Mesenchymal stem cell (in vitro differentiated cells and primary cell): ENCODE measurements at regions not wholly inside any gene's neighbourhood (a gene's known extent, or its start where the extent isn't known, plus 50 kb on each side); places are given as distances from the start of the nearest gene placed in this dataset.

ENCODE experiments used
- DNase-seq: peaks from one replicate; pipeline ENCODE4 v3.0.0-alpha.2; 2013
- H2AFZ ChIP-seq: one replicate; pipeline ENCODE4 v1.6.1; 2013; ENCODE audit warnings: low read depth, mild to moderate bottlenecking, control low read depth, inconsistent platforms, low read length, moderate library complexity
- H2AK5ac ChIP-seq: 2 replicates; pipeline ENCODE4 v1.6.1; 2013; ENCODE audit warnings: low read length, moderate library complexity, mild to moderate bottlenecking, inconsistent platforms; ENCODE audit not compliant: severe bottlenecking
- H2BK120ac ChIP-seq: one replicate; pipeline ENCODE4 v1.6.1; 2013; ENCODE audit warnings: low read depth, mild to moderate bottlenecking, inconsistent platforms, low read length, moderate library complexity
- H2BK12ac ChIP-seq, 2 experiments: one replicate each; pipeline ENCODE4 v1.6.1; 2013; ENCODE audit warnings: inconsistent platforms in 2 of 2, low read length in 2 of 2, mild to moderate bottlenecking in 2 of 2, moderate library complexity in 2 of 2, control low read depth in 1 of 2
- H2BK15ac ChIP-seq: one replicate; pipeline ENCODE4 v1.6.1; 2013; ENCODE audit warnings: mild to moderate bottlenecking, low read depth, inconsistent platforms; ENCODE audit not compliant: poor library complexity, severe bottlenecking
- H2BK5ac ChIP-seq: 2 replicates; pipeline ENCODE4 v1.6.1; 2013; ENCODE audit warnings: low read depth, mild to moderate bottlenecking, low read length, control low read depth, inconsistent platforms; ENCODE audit not compliant: poor library complexity, severe bottlenecking
- H3K14ac ChIP-seq, 2 experiments: one replicate each; pipeline ENCODE4 v1.6.1; 2013; ENCODE audit warnings: inconsistent platforms in 2 of 2, low read length in 2 of 2, control low read depth in 1 of 2, mild to moderate bottlenecking in 1 of 2, moderate library complexity in 1 of 2
- H3K18ac ChIP-seq, 2 experiments: one replicate each; pipeline ENCODE4 v1.6.1; 2013; ENCODE audit warnings: inconsistent platforms in 2 of 2, low read length in 2 of 2, control low read depth in 1 of 2, low read depth in 1 of 2, mild to moderate bottlenecking in 1 of 2
- H3K23ac ChIP-seq, 2 experiments: one replicate each; pipeline ENCODE4 v1.6.1; 2013; ENCODE audit warnings: inconsistent platforms in 2 of 2, low read length in 2 of 2, mild to moderate bottlenecking in 2 of 2, moderate library complexity in 2 of 2, control low read depth in 1 of 2
- H3K27ac ChIP-seq: 2 replicates; pipeline ENCODE4 v1.5.1; 2013; ENCODE audit warnings: mild to moderate bottlenecking, moderate library complexity, low read length, control low read depth, inconsistent platforms; ENCODE audit not compliant: poor library complexity, severe bottlenecking
- H3K27me3 ChIP-seq, 2 experiments: 2 replicates each; pipeline versions ENCODE4 v1.6.1 to v1.7.0; 2013; ENCODE audit warnings: low read length in 2 of 2, mild to moderate bottlenecking in 2 of 2, moderate library complexity in 2 of 2, control low read depth in 1 of 2, inconsistent platforms in 1 of 2; ENCODE audit not compliant: control insufficient read depth in 1 of 2, insufficient read depth in 1 of 2
- H3K36me3 ChIP-seq, 2 experiments: 2 replicates each; pipeline versions ENCODE4 v1.6.1 to v1.7.0; 2013; ENCODE audit warnings: low read length in 2 of 2, control low read depth in 1 of 2, inconsistent platforms in 1 of 2, low read depth in 1 of 2, mild to moderate bottlenecking in 1 of 2; ENCODE audit not compliant: insufficient read depth in 2 of 2, control insufficient read depth in 1 of 2
- H3K4ac ChIP-seq, 2 experiments: one replicate each; pipeline ENCODE4 v1.6.1; 2013; ENCODE audit warnings: inconsistent platforms in 2 of 2, low read length in 2 of 2, mild to moderate bottlenecking in 2 of 2, moderate library complexity in 2 of 2, control low read depth in 1 of 2, low read depth in 1 of 2
- H3K4me1 ChIP-seq: 2 replicates; pipeline ENCODE4 v1.6.1; 2013; ENCODE audit warnings: low read depth, low read length, control low read depth; ENCODE audit not compliant: control insufficient read depth, insufficient read depth
- H3K4me2 ChIP-seq: 2 replicates; pipeline ENCODE4 v1.6.1; 2013; ENCODE audit warnings: low read length, mild to moderate bottlenecking, inconsistent platforms; ENCODE audit not compliant: poor library complexity, severe bottlenecking
- H3K4me3 ChIP-seq, 2 experiments: 2 replicates each; pipeline versions ENCODE4 v1.5.1 to v1.7.0; 2013; ENCODE audit warnings: low read length in 2 of 2, mild to moderate bottlenecking in 2 of 2, control low read depth in 1 of 2, low read depth in 1 of 2; ENCODE audit not compliant: insufficient read depth in 1 of 2
- H3K79me1 ChIP-seq: replicated peaks from 2 replicates; pipeline ENCODE4 v1.6.1; 2013; ENCODE audit warnings: mild to moderate bottlenecking, control low read depth, low read length, inconsistent platforms; ENCODE audit not compliant: poor library complexity, severe bottlenecking
- H3K9ac ChIP-seq: 2 replicates; pipeline ENCODE4 v1.7.0; 2013; ENCODE audit warnings: mild to moderate bottlenecking, low read length, moderate library complexity
- H3K9me3 ChIP-seq: 2 replicates; pipeline ENCODE4 v1.7.0; 2013; ENCODE audit warnings: mild to moderate bottlenecking, low read length; ENCODE audit not compliant: control insufficient read depth
- H4K8ac ChIP-seq: one replicate; pipeline ENCODE4 v1.6.1; 2013; ENCODE audit warnings: inconsistent platforms, mild to moderate bottlenecking, low read length, moderate library complexity
- H4K91ac ChIP-seq: one replicate; pipeline ENCODE4 v1.6.1; 2013; ENCODE audit warnings: mild to moderate bottlenecking, low read length, inconsistent platforms
- WGBS: methylation state at CpG from one replicate; pipeline ENCODE4 v1.1.7; 2013; ENCODE audit warnings: mixed read lengths; 5-methylcytosine and 5-hydroxymethylcytosine counted together

GRCh38 chr13:81473366-81473899, 1132.5 kb upstream of the SPRY2 start:
- Histone ChIP-seq H2BK5ac (no peak overlapping the region), H3K14ac (no peak overlapping the region), H3K4me2 (no peak overlapping the region), H3K27me3 (no peaks in the 10 kb centered on the region), H4K91ac (no peak overlapping the region), H2BK120ac (no peak overlapping the region), H2AFZ (no peak overlapping the region), H3K23ac (no peak overlapping the region), H2AK5ac (no peak overlapping the region), H3K9me3 (no peaks in the 10 kb centered on the region), H3K4me1 (no peaks in the 10 kb centered on the region), H3K36me3 (no peaks in the 10 kb centered on the region), H3K27ac (no peak overlapping the region), H3K18ac (no peak overlapping the region), H3K9ac (no peak overlapping the region), H4K8ac (no peak overlapping the region), H2BK12ac (no peak overlapping the region), H3K4me3 (no peak overlapping the region), H3K4ac (no peak overlapping the region), H3K79me1 (no peaks in the 10 kb centered on the region), H2BK15ac (no peak overlapping the region)
- WGBS = no CpG with 5 or more reads among the region's 3 CpGs
- no peak for DNase-seq

- no peak for DNase-seq
- no peak overlapping the region for H3K14ac ChIP-seq
- no peak overlapping the region for H3K23ac ChIP-seq
- H3K4me1 ChIP-seq = no peaks in the 10 kb centered on the region
- no peak overlapping the region for H2AFZ ChIP-seq
- H3K4me2 ChIP-seq = no peak overlapping the region
- H2AK5ac ChIP-seq = no peak overlapping the region
- H3K27me3 ChIP-seq = no peaks in the 10 kb centered on the region
- WGBS = 100% methylated on average over 2 of the region's 3 CpGs
- H4K91ac ChIP-seq = no peak overlapping the region
- no peak overlapping the region for H2BK120ac ChIP-seq
- no peak overlapping the region for H3K18ac ChIP-seq
- H3K27ac ChIP-seq = no peak overlapping the region
- no peak overlapping the region for H3K9ac ChIP-seq
- H4K8ac ChIP-seq = no peak overlapping the region
- no peaks in the 10 kb centered on the region for H3K79me1 ChIP-seq
- no peaks in the 10 kb centered on the region for H3K9me3 ChIP-seq
- H2BK5ac ChIP-seq = no peak overlapping the region
- H2BK12ac ChIP-seq = no peak overlapping the region
- H2BK15ac ChIP-seq = no peak overlapping the region
- no peaks in the 10 kb centered on the region for H3K36me3 ChIP-seq
- no peak overlapping the region for H3K4me3 ChIP-seq
- no peak overlapping the region for H3K4ac ChIP-seq
Observed at GRCh38 chr13:81458170-81458569, 1117.2 kb upstream of the SPRY2 start.

DNA sequence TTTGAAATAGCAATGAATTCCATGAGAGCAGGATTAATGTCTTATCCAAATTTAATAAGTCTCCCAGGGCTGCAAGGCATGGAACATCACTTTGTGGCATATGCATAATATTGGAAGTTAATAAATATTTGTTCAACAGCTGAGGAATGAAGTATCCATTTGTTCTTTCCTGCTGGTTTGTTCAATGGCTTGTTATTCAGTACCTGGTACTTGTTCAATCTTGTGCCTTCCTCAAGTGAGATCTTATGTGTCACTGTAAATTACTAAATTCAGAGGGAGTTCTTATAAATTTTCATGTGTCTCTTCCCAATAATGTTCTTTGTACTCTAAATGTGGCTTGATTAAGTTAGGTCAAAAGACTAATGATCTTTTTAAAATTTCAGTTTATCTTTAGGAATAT, 1105.5 kb upstream of the SPRY2 start:
- Histone ChIP-seq H3K9ac (no peak overlapping the region), H3K14ac (no peak overlapping the region), H2AFZ (no peak overlapping the region), H3K4me3 (no peak overlapping the region), H3K4me2 (no peak overlapping the region), H3K27me3 (no peaks in the 10 kb centered on the region), H4K91ac (no peak overlapping the region), H3K4me1 (no peaks in the 10 kb centered on the region), H2BK12ac (no peak overlapping the region), H3K79me1 (no peaks in the 10 kb centered on the region), H3K18ac (no peak overlapping the region), H3K4ac (no peak overlapping the region), H3K36me3 (no peaks in the 10 kb centered on the region), H2AK5ac (no peak overlapping the region), H2BK15ac (no peak overlapping the region), H3K9me3 (no peaks in the 10 kb centered on the region), H2BK120ac (no peak overlapping the region), H4K8ac (no peak overlapping the region), H2BK5ac (no peak overlapping the region), H3K27ac (no peak overlapping the region), H3K23ac (no peak overlapping the region)
- DNase-seq = no peak

DNA sequence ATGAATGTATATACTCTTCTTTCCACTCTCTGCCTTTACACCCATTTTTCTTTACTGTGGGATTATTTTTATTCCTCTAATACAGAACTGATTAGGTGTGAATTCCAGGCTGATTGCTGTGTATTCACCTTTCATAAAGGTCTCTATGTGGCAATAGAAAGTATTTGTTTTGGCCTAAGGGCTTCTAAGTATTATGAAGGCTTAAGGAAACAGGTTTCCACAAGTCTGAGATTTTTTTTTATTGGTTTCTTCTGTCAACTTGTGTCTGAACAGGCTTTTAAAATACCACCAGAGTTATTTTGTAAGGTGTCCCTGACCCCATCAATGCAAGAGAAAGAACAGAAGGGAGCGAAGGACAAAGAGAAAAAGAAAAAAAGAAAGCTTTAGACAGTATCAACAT, 1102.0 kb upstream of the SPRY2 start:
- H3K4ac ChIP-seq = no peak overlapping the region
- H3K14ac ChIP-seq = no peak overlapping the region
- no peak overlapping the region for H3K4me2 ChIP-seq
- no peak overlapping the region for H3K23ac ChIP-seq
- H3K27me3 ChIP-seq = no peaks in the 10 kb centered on the region
- no peak overlapping the region for H3K27ac ChIP-seq
- H3K18ac ChIP-seq = no peak overlapping the region
- no CpG with 5 or more reads among the region's 1 CpG for WGBS
- no peak overlapping the region for H3K4me3 ChIP-seq
- H3K4me1 ChIP-seq = no peaks in the 10 kb centered on the region
- DNase-seq = no peak
- H3K9ac ChIP-seq = no peak overlapping the region
- H3K36me3 ChIP-seq = no peaks in the 10 kb centered on the region
- H3K79me1 ChIP-seq = no peaks in the 10 kb centered on the region
- no peak overlapping the region for H2BK120ac ChIP-seq
- H2BK12ac ChIP-seq = no peak overlapping the region
- H2BK15ac ChIP-seq = no peak overlapping the region
- no peaks in the 10 kb centered on the region for H3K9me3 ChIP-seq
- no peak overlapping the region for H2AK5ac ChIP-seq
- no peak overlapping the region for H2BK5ac ChIP-seq
- H2AFZ ChIP-seq = no peak overlapping the region
- no peak overlapping the region for H4K8ac ChIP-seq
- H4K91ac ChIP-seq = no peak overlapping the region
